HG03103 (cell line): ENCODE measurements at regions not wholly inside any gene's neighbourhood (a gene's known extent, or its start where the extent isn't known, plus 50 kb on each side); places are given as distances from the start of the nearest gene placed in this dataset.

Experiments used
- ATAC-seq: cut with Tn5 transposase; IDR thresholded peaks from one replicate; pipeline ENCODE4 v1.9.1; 2021; ENCODE audit warnings: low read depth; ENCODE audit not compliant: unreplicated experiment

DNA sequence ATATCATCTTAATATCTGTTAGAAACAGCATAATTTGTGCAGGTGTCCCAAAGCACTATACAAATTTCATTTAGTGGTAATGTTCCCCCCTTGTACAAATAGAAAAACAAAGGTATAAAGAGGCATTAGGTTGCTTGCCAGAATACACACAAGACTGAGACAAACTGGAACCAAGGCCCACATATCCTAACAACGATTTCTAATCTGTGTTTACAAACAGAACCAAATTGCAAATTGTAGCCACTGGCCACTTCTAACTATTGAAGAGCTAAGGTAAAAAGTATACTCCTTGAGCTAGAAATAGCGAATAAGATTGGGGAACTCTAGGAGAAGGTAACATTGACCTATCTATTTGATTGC, 526.1 kb downstream of the KLF12 start:
- ATAC-seq: no peak

DNA sequence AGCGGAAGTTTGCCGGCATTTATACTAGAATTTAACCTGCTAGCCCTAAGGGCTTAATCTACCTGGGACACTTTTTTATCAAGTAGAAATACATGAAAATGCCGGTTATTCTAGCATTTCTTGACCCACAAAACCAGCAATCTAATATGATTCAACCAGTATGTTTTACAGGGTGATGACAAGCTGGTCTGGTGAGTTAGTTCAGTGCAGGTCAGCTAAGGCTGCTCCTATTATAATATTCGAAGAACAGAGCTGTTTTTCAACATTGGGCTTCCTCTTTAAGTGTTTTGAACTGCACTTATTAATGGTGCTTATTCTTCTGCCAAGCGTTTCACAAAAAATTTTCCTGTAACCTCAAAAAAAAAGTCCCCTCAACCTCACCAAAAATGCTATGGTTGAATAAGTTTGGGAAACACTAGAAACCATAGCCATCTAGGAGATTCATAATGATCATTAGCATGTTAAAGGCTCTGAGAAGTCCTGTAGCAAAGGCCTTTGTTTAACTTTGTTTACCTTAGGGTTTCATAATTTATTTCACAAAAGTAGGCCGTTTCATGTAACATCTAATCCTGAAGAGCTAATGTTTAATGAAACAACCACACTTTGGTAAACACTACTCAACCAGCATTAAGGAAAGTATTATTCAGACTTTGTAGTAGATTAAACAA, 526.6 kb downstream of the KLF12 start:
- no peak for ATAC-seq

DNA sequence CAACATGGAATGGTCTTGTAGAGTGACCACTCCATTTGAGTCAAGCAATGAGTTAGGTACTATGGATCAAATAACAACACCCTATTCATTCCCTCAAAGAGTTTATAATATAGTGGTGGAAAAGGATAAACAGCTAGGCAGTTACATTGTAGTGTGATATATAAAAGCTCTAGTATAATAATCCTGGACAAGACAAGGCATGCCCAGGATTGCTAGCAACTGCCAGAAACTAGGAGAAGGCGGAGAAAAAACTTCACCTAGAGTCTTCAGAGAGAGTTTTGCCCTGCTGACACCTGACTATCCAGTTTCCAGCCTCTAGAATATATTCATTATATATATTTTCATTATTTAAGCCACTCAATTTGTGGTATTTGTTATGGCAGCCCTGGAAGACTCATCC, 530.6 kb downstream of the KLF12 start:
- ATAC-seq: no peak

DNA sequence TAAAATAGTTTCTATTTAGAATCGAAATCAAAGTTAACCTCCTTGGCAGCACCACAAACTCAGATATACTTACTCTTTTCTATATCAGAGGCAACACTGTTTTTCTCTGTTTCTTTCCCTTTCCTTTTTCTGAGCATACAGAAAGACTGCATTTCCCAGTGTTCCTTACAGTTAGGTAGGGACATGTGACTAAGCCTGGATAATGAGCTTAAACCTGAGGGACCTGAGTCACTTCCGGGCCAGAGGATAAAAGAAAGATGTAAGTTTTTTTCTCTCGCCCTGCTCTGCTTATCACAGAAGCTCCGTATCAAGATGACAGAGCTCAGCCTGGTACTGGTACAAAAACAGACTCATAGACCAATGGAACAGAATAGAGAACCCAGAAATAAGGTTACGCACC, 531.9 kb downstream of the KLF12 start:
- ATAC-seq: no peak

DNA sequence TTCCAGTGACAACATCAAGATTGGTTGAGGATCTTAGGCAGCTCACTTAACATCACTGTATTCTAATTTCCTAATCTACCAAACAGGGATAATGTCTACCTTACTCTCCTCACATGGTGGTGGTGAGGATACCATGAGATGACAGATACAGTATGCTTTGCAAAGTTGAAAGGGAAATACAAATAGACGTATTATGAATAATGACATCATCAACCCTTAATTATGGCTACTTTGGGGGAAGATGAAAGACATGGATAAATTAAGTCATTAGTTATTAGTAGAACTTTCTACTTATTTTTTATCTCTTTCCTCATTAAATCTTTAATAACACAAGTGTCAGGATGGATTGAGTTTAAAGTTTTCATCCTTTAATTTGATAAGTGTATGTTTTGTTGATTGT, 532.5 kb downstream of the KLF12 start:
- no peak for ATAC-seq

DNA sequence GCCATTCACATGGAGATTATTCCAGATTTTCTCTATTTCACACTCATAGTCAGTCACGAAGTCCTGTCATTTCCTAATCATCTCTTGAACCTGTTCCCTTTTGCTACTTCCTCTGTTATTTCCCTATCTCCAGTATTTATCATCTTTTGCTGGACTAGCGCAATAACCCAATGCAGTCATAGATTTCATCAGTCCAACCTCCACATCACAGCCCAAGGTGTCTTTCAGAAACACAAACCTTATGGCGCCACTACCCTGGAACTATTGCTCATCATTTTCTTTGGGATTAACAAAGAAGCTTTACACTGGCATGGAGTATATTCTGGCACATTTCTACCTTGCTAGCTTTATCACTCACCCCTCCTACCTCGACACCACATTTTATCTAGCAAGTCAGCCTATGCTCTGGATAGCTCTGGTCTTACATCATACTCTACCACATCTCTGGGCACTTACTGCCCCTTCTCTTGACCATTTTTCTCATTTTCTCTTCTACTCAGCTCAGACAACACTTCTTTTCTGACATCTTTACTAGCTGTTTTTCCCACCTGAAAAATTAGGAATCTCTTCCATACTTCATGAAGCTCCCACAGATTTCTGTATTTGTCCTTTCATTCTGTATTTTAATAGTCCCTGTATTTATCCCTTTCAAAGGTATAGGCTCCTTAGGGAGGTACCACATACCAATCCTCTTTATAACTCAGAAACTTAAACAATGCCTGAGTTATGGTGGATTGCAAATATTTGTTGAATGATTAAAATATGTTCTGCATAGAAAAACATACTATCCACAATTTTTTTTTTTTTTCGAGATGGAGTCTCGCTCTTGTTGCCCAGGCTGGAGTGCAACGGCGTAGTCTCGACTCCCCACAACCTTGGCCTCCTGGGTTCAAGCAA, 534.7 kb downstream of the KLF12 start:
- no peak for ATAC-seq

DNA sequence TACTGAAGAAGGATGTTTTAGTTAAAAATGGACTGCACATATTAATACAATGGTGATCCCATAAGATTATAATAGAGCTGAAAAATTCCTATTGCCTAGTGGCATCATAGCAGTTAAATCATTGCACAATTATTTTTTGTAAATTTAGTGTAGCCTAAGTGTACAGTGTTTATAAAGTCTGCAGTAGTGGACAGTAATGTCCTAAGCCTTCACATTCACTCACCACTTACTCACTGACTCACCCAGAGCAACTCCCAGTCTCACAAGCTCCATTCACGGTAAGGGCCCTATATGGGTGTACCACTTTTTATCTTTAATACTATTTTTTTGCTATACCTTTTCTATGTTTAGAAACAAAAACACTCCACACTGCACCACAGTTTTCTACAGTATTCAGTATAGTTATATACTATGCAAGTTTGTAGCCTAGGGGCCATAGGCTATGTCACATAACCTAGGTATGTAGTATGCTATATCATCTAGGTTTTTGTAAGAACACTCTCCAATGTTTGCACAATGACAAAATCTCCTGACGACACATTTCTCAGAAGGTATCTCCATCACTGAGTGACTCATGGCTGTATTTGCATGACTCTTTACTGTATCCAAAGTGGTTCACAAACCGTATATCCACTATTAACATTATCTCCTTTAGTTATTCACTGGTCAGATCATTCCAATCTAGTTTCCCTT, 536.0 kb downstream of the KLF12 start:
- ATAC-seq: no peak

DNA sequence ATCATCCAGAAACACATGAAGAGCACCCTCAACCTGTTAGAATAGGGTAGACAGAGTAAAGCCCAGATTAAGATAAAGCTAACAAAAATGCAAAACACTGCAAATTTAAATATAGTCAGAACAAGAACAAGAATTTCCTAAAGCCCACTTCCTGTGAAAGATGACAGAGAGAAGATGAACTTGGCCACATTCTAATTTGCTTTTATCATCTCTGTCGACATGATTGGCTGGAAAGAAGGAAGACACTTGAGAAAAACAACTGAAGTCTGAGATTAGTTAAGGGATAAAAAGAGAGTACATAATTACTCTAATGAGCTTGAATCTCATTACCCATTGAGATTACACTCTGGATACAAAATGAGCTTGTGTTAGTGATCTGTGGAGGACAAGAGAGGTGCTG, 537.6 kb downstream of the KLF5 start:
- ATAC-seq: no peak

DNA sequence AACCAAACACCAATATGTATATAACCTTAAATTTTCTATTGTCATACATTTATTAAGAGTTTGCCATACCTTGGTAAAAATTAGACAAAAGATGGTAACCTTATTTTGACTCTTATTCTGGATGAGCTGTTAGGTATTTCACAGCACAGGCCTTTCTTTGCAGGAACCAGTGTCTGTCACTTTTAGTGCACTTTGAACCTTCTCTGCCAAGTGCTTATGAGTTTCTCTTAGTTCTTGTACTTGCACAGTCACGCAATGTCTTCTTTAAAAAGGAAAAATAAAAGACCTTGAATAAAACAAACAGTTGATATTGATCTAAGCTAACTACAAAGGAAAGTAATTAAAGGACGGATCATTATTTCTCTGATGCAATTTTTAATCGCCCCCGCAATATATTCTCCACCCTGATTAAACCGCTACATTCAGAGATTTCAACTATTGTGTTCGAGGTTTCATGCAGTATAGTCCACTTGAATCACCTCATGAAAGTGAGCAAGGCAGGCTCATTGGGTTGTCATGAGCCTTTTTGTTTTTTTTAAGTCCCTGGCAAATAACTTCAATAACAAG, 534.5 kb downstream of the KLF5 start:
- ATAC-seq: no peak

DNA sequence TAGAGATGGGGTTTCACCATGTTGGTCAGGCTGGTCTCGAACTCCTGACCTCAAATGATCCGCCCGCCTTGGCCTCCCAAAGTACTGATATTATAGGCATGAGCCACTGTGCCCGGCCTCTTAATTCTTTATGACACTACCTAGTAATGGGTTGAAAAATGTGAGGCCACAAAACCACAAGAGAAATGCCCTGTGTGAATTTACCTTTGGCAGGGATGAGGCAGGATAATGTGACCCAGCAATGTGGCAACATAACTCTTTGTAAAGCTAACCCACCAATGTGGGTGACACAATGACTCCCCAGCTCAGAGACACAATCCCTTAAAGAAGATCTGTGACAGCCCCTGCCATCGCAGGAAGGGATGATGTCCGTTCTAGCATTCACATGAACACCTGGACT, 533.1 kb downstream of the KLF5 start:
- ATAC-seq: no peak

DNA sequence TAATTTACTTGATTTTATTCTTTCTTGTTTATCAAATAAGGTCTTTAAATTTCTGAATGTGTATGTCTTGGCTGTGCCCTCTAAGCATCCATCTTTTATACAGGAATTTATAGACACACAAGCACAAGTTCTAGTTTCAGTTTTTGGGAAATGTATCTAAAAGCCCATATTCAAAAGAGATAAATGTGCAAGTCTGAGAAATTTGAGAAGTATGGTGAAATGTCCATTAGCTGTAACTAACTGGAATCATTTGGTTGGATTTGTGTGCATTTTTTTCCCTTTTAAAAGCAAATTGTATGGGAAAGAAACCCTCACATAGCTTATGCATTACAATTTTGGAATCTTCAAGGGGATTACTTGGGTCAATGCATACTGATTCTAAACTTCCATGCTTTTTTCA, 532.0 kb downstream of the KLF5 start:
- no peak for ATAC-seq

DNA sequence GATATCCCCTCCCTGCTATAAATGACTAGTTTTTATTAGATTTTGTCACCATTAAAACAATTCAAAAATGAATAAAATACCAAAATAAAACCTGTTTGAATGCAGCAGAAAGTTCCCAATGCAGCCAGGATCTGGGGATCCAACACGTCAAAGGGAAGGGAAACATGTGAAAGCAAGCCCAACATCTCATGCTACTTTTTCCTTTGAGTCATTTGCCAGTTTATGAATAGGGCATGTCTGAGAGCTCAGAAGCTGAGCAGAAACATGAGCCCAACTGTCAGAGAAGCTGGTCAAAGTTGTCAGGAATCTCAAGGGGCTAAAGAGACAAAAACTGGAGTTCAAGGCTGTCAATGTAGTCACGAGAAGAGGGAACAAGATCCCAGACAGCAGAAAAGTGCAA, 526.4 kb downstream of the KLF5 start:
- no peak for ATAC-seq

DNA sequence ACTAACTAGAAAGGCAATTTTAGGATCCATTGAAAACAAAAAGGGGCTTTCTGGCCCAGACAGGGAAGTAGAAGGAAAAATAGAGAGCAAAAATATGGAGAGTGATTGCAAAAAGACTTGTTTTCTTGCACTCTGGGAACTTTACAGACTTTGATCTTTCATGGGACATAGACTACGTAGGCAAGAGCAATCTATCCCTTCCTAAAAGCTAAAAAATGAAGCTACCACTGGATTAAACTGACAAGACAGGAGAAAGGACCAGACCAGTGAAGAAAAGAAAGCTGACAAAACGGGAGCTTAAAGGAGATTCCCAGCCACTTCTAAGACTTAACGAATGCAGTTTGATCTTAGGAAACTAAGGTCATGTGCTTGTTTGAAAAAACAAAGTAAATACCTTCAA, 524.5 kb downstream of the KLF5 start:
- no peak for ATAC-seq

DNA sequence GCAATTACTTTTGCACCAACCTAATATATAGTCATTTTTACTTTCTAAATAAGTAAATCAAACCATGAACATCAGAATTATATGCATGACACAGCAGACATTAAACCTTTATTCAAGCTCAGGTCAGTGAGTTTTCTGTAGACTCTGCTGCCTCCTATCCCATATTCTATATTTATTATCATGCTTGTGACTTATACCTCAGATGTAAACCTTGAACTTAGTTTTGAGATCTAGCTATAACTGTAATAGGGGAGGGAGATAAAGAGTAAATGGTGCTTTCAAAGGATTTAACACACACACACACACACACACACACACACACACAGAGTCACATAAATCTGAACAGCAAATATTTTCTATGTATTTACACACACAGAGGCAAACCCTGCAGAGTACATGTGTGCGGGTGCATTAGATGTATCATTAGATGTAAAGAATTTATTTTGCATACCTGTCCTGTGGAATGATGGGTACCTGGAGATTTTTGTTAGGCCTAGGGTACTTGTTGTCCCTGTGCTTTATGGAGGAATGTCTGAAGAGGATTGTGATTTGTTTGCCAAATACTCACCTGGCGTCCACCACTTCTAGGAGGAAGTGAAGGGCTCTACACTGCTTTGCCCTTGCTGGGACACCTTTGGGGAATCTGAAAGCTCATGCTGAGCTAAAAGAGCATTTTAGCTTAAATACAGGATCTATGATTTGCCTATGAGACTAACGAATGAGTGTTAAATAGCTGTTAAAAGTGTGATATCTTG, 521.9 kb downstream of the KLF5 start:
- no peak for ATAC-seq

DNA sequence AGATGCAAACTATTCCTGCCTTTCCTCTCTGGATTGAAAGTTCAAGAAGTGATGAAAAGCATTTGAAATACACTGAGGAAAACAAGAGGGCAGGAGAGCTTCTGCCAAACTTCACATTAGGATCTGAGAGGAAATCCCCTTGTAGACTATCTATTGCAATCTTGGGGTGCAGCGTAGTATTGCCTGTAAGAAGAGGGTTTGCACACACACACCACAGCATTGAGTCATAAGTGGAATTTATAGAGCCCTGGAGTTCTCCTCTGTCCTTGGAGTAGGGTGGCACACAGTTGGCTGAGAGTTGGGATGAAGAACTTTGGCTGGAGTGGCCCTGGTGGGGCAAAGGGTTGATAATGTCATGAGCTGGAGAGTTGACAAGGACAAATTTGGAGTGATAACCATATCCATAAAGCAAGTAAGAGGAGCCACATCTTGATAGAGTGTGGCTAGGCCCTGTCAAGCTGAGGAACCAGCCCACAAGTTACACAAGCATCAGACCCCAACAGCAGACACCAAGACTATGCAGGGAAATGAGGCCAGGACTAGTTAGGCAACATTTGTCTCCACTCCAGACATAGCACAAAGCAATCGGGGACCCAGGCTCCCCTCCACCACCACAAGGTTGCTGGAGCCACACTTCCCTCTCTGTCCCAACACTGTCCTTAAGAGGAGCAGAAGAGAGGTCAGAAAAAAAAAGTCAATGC, 520.9 kb downstream of the KLF5 start:
- no peak for ATAC-seq

DNA sequence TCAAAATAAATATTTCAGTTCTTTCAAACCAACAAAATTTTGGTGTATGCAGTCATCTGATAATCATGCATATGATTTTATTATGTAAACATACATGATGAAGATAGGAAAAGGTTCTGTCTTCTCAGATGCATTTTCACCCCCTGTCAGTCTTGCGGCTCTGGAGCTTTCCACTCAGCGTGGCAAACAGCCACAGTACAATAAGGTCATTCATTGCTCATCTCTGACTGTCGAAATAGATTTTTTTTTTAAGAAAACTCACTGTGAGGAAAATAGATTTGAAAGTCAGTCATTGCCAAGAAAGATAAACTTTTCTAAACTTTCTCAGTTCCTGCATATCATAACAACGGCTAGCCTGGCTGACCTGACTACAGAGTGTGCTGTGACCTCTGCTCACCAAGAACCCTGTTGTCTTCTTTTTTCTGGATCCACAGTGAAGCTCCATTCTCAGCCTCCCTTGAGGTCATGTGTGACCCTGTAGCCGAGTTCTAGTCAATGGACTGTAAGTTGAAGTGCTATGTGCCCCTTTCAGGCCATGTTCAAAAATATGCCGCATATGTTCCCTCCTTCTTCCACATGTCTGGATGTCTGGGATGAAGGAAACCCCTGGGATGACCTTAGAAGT, 519.6 kb downstream of the KLF5 start:
- ATAC-seq: no peak

DNA sequence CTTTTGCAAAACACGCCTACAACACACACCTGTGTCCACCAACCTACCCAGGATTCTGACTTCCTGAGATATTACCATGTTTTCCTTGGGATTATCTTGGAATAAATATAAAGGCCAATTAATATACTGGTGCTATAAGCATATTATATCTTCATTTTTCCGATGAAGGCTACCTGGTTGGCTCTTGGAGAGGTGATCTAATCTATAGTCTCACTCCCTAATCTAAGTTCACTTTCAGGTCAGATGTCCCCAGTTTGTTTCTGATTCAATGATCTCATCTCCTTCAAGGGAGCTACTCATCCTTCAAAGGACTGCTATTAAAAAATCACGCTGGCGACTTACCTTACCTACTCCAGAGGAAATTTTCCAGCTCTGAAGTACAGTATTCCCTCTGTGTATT, 517.5 kb downstream of the KLF5 start:
- ATAC-seq: no peak

DNA sequence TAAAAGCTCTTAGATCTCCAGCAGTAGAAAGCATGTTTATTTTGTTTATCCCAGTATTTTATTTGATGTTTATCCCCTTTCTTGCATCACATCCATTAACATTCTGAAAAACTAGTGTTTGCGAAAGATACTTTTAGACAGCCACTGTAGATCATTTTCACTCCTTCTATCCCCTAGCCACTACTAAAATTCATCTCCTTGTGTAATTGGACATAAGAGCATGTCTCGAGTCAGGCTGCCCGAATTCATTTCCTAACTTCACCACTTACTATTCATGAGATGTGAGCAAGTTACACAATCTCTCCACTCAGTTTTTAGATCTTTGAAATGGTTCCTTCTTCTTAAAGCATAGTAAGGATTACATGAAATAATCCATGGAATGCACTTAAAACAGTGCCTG, 514.0 kb downstream of the KLF5 start:
- no peak for ATAC-seq

DNA sequence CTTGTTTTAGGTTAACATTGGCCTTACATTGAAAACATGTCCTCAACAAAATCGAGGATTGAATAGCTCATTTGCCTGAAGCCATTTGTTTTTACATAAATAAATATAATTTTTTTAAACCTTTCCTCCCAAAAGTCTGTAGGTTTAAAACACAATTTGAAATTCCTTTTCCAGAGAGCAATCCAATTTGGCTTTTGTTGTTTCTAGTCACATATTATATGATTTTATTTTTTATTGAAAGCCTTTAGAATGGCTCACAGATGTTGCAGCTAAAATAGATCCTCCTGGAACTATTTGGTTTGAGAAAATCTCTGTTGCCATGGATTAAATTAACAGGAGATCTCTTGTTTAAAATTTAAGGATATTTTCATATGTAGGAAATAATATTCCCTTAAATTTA, 512.6 kb downstream of the KLF5 start:
- ATAC-seq: no peak

DNA sequence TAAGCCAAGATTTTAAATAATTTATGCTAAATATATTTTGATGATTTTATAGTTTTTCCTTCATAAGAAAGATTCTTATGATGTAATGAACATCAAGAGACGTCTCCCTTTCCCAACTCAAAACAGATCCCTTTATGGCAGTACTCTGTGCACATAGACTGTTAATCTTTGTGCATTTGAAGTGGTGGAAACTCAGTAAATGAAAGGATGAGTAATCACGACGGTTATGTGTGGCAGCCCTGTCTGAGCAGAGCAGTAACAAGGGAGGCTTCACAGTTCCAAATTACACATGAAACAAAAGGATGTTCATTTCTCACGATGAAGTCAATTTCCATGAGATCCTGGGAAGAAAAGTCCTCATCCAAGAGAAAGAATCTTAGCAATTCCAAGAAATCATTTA, 498.1 kb downstream of the KLF5 start:
- ATAC-seq: no peak
